Omental fat pad (tissue), 3 donors: ENCODE measurements at regions not wholly inside any gene's neighbourhood (a gene's known extent, or its start where the extent isn't known, plus 50 kb on each side); places are given as distances from the start of the nearest gene placed in this dataset.

Source experiments
- ATAC-seq: fragments of 150-250 bp; one replicate; pipeline ENCODE4 v1.9.1; 2016; ENCODE audit warnings: mild to moderate bottlenecking, moderate library complexity; ENCODE audit not compliant: low FRiP score
- DNase-seq: peaks from one replicate; pipeline ENCODE4 v3.0.0-alpha.2; 2019; ENCODE audit warnings: low spot score
- TF ChIP-seq, protein P1 (sequence below), 3 donors: fragments of 450-650 bp; IDR thresholded peaks; one replicate each; pipeline ENCODE4 v1.5.1; 2016 to 2017; ENCODE audit warnings: antibody characterized with exemption in 3 of 3, mild to moderate bottlenecking in 3 of 3, moderate library complexity in 2 of 3

DNA sequence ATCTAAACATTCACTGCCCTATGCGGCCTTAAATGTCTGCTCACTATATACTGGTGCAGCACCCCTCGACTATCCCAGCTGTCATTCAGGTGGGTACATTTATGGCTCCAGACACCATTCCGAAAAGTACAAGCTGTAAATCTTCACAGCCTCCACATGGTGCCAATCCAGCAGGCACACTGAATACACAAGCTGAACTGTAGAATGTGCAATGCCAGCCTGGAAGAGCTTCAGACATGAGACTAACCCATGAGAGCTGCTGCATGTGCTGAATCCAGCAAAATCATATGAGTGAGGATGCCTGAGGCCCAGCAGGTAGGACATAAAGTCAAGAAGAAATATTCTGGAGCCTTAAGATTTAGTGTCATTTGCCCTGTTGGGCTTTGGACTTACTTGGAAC is 483.8 kb upstream of the GRIA1 start:
- no peak for ATAC-seq
- TF ChIP-seq, protein P1, sequence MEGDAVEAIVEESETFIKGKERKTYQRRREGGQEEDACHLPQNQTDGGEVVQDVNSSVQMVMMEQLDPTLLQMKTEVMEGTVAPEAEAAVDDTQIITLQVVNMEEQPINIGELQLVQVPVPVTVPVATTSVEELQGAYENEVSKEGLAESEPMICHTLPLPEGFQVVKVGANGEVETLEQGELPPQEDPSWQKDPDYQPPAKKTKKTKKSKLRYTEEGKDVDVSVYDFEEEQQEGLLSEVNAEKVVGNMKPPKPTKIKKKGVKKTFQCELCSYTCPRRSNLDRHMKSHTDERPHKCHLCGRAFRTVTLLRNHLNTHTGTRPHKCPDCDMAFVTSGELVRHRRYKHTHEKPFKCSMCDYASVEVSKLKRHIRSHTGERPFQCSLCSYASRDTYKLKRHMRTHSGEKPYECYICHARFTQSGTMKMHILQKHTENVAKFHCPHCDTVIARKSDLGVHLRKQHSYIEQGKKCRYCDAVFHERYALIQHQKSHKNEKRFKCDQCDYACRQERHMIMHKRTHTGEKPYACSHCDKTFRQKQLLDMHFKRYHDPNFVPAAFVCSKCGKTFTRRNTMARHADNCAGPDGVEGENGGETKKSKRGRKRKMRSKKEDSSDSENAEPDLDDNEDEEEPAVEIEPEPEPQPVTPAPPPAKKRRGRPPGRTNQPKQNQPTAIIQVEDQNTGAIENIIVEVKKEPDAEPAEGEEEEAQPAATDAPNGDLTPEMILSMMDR (IDR thresholded peaks at IDR 0.05), result no peak
- DNase-seq, result no peak

GRCh38 chr5:153014194-153014593 is 476.3 kb upstream of the GRIA1 start:
- no peak for ATAC-seq
- DNase-seq, result no peak
- TF ChIP-seq, protein P1 (IDR thresholded peaks at IDR 0.05), result no peak

DNA sequence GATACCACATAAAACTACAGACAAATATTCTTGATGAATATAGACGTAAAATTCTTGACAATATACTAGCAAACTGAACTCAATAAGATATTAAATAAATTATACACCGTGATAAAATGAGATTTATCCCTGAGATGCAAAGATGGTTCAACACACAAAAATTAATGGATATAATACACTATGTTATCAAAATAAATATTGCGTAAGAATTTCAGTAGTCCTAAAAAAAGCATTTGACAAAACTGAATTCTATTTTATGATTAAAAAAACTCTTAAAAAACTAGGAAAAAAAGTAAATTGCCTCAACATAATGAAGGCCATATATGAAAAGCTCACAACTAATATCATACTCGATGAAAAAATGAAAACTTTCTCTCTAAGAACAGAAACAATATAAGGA is 472.3 kb upstream of the GRIA1 start:
- no peak for ATAC-seq
- no peak for DNase-seq
- TF ChIP-seq, protein P1 (IDR thresholded peaks at IDR 0.05), result no peak

- DNase-seq, result no peak
- ATAC-seq, result no peak
- TF ChIP-seq, protein P1 (IDR thresholded peaks at IDR 0.05), result no peak
Measured at GRCh38 chr5:153030755-153031725, 459.4 kb upstream of the GRIA1 start.

GRCh38 chr5:153039501-153039900 is 451.0 kb upstream of the GRIA1 start:
- TF ChIP-seq, protein P1 (IDR thresholded peaks at IDR 0.05), result no peak
- no peak for ATAC-seq
- DNase-seq, result no peak

- ATAC-seq (no peak), DNase-seq (no peak)
- TF ChIP-seq, protein P1 (IDR thresholded peaks at IDR 0.05), result no peak
Measured at GRCh38 chr5:153043886-153044285, 446.6 kb upstream of the GRIA1 start.
